ENCODE measurements at regions not wholly inside any gene's neighbourhood (a gene's known extent, or its start where the extent isn't known, plus 50 kb on each side); places are given as distances from the start of the nearest gene placed in this dataset.

GRCh38 chr5:74200560-74200959, 440.0 kb downstream of the ENC1 start:
- H3K4me3 ChIP-seq (ENCODE audit: insufficient read depth, low read depth, low read length, poor library complexity, severe bottlenecking): no peak overlapping the region
- no peaks in the 10 kb centered on the region for H3K9me3 ChIP-seq (ENCODE audit: control insufficient read depth, low read length)
- no peaks in the 10 kb centered on the region for H3K36me3 ChIP-seq (ENCODE audit: control insufficient read depth, insufficient read depth, low read length)
- no peaks in the 10 kb centered on the region for H3K27me3 ChIP-seq (replicated peaks; ENCODE audit: control insufficient read depth, insufficient read depth, low read length, poor library complexity, severe bottlenecking)
- DNase-seq: no peak
- H3K27ac ChIP-seq (ENCODE audit: insufficient read depth, low read length, poor library complexity, severe bottlenecking): no peak overlapping the region
- H3K4me1 ChIP-seq (ENCODE audit: control insufficient read depth, insufficient read depth, low read length, poor library complexity, severe bottlenecking): no peaks in the 10 kb centered on the region

DNA sequence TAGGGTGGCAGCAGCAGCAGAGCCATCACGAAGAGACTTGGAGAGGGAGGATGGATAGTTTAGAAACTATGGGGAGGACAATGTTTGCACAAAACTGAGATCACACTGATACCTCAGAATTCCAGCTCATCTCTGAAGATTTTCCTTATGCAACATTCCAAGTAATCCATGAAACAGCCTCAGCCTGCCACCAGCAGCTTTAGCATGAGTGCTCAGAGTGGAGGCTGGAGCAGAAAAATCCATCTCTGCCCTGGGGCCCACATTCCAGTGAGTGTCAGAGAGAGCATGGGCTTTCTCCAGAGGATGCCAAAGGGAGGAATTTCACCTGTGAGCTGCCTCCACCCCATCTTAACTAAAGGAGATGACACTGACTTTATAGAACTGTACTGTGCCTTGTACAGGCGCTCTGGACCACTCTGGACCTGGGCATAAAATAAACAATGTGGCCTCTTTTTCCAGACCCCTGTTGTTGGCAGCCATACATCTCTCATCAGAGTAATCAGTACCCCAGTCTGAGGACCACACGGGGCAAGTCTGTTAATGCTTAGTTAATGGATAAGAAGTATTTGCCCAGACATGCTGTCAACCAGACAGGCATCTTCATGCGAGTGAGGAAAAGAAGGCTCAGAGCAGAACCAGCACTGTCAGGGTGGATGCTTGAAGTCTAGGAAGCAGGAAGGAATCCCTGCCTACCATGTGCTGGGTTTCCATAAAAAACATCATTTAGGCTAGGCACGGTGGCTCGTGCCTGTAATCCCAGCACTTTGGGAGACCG, 440.9 kb downstream of the ENC1 start:
- Histone ChIP-seq H3K36me3 (ENCODE audit: control insufficient read depth, insufficient read depth, low read length) (no peaks in the 10 kb centered on the region), H3K9me3 (ENCODE audit: control insufficient read depth, low read length) (no peaks in the 10 kb centered on the region), H3K27me3 (replicated peaks; ENCODE audit: control insufficient read depth, insufficient read depth, low read length, poor library complexity, severe bottlenecking) (no peaks in the 10 kb centered on the region), H3K4me1 (ENCODE audit: control insufficient read depth, insufficient read depth, low read length, poor library complexity, severe bottlenecking) (no peaks in the 10 kb centered on the region), H3K4me3 (ENCODE audit: insufficient read depth, low read depth, low read length, poor library complexity, severe bottlenecking) (no peak overlapping the region), H3K27ac (ENCODE audit: insufficient read depth, low read length, poor library complexity, severe bottlenecking) (no peak overlapping the region)
- DNase-seq: no peak

DNA sequence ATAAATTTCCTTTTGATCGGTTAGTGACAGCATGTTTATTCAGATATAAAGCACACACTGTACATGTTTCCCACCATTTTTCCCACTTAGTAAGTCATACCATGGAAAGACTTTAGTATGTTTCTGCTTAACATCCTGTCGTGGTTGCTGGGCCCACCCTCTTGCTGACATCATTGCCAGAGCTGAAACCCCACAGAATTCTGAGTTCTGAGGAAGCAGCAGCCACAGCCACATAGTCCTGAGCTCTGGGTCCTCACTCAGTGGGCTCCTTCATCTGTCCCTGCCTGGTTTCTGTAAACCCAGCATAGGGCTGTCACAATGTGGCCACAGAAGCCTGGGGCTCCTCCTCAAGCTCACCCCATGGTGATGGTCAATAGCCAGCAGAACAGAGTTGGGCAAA, 441.5 kb downstream of the ENC1 start:
- Histone ChIP-seq H3K4me3 (ENCODE audit: insufficient read depth, low read depth, low read length, poor library complexity, severe bottlenecking) (no peak overlapping the region), H3K27ac (ENCODE audit: insufficient read depth, low read length, poor library complexity, severe bottlenecking) (no peak overlapping the region), H3K4me1 (ENCODE audit: control insufficient read depth, insufficient read depth, low read length, poor library complexity, severe bottlenecking) (no peaks in the 10 kb centered on the region), H3K27me3 (replicated peaks; ENCODE audit: control insufficient read depth, insufficient read depth, low read length, poor library complexity, severe bottlenecking) (no peaks in the 10 kb centered on the region), H3K36me3 (ENCODE audit: control insufficient read depth, insufficient read depth, low read length) (no peaks in the 10 kb centered on the region), H3K9me3 (ENCODE audit: control insufficient read depth, low read length) (no peaks in the 10 kb centered on the region)
- DNase-seq: no peak

DNA sequence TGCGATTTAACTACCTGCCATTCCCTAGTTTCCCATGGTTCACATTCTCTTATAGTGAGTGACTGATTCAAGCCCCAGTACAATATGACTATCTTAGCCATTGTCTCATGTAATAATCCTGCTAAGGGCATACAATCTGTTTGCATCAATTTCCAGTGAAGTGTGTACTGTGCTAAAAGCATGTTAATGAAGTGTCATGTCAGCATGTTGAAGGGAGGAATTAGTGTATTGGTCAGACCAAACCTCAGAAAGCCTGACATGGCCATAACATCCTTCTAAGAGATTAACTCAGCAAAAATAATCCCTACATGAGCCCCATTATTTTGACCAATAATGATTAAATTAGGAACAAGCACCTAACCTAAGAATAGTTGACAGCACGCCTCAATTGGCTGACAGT, 442.4 kb downstream of the ENC1 start:
- no peak for DNase-seq
- Histone ChIP-seq H3K27ac (ENCODE audit: insufficient read depth, low read length, poor library complexity, severe bottlenecking) (no peak overlapping the region), H3K4me3 (ENCODE audit: insufficient read depth, low read depth, low read length, poor library complexity, severe bottlenecking) (no peak overlapping the region), H3K27me3 (replicated peaks; ENCODE audit: control insufficient read depth, insufficient read depth, low read length, poor library complexity, severe bottlenecking) (no peaks in the 10 kb centered on the region), H3K4me1 (ENCODE audit: control insufficient read depth, insufficient read depth, low read length, poor library complexity, severe bottlenecking) (no peaks in the 10 kb centered on the region), H3K9me3 (ENCODE audit: control insufficient read depth, low read length) (no peaks in the 10 kb centered on the region), H3K36me3 (ENCODE audit: control insufficient read depth, insufficient read depth, low read length) (no peaks in the 10 kb centered on the region)

GRCh38 chr5:74196233-74196632, 444.3 kb downstream of the ENC1 start:
- DNase-seq: no peak
- H3K4me3 ChIP-seq (ENCODE audit: insufficient read depth, low read depth, low read length, poor library complexity, severe bottlenecking): no peak overlapping the region
- no peaks in the 10 kb centered on the region for H3K27me3 ChIP-seq (replicated peaks; ENCODE audit: control insufficient read depth, insufficient read depth, low read length, poor library complexity, severe bottlenecking)
- H3K36me3 ChIP-seq (ENCODE audit: control insufficient read depth, insufficient read depth, low read length): no peaks in the 10 kb centered on the region
- no peaks in the 10 kb centered on the region for H3K4me1 ChIP-seq (ENCODE audit: control insufficient read depth, insufficient read depth, low read length, poor library complexity, severe bottlenecking)
- no peaks in the 10 kb centered on the region for H3K9me3 ChIP-seq (ENCODE audit: control insufficient read depth, low read length)
- no peak overlapping the region for H3K27ac ChIP-seq (ENCODE audit: insufficient read depth, low read length, poor library complexity, severe bottlenecking)

- Histone ChIP-seq H3K4me1 (ENCODE audit: control insufficient read depth, insufficient read depth, low read length, poor library complexity, severe bottlenecking) (no peaks in the 10 kb centered on the region), H3K27me3 (replicated peaks; ENCODE audit: control insufficient read depth, insufficient read depth, low read length, poor library complexity, severe bottlenecking) (no peaks in the 10 kb centered on the region), H3K36me3 (ENCODE audit: control insufficient read depth, insufficient read depth, low read length) (no peaks in the 10 kb centered on the region), H3K4me3 (ENCODE audit: insufficient read depth, low read depth, low read length, poor library complexity, severe bottlenecking) (no peak overlapping the region), H3K27ac (ENCODE audit: insufficient read depth, low read length, poor library complexity, severe bottlenecking) (no peak overlapping the region), H3K9me3 (ENCODE audit: control insufficient read depth, low read length) (no peaks in the 10 kb centered on the region)
- no peak for DNase-seq
These were observed 446.3 kb downstream of the ENC1 start for GRCh38 chr5:74194196-74194595.

DNA sequence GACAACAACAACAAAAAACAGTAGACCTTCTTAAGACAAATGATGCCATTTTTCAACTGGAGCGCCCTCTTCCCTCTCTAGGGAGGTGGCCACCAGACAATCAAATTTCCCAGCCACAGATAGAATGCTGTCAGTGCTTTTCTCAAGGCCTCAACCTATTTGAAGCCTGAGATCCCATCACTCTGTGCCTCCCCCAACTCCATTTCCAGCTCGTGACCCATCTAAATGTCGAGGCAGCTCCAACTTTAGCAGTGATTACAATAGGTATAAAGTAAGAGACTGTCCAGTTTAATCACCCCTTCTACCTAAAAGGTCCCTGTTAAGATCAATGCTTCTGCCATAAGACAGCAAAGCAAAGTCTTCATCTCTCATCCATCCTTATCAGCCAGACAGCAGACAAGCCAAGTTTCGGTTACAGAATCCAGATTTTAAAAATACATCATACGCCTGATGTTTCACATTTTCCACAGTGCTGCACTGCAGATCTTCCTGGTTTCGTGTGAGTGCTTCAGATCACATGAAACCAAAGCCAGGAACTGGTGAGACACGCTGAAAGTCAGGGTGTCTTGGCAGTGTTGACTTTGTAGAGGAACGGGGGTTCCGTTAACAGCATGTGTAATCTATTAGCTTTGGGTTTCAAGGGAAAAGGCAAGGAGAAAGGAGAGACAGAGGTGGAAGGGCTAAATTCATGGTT, 447.8 kb downstream of the ENC1 start:
- Histone ChIP-seq H3K27me3 (replicated peaks; ENCODE audit: control insufficient read depth, insufficient read depth, low read length, poor library complexity, severe bottlenecking) (no peaks in the 10 kb centered on the region), H3K27ac (ENCODE audit: insufficient read depth, low read length, poor library complexity, severe bottlenecking) (no peak overlapping the region)

DNA sequence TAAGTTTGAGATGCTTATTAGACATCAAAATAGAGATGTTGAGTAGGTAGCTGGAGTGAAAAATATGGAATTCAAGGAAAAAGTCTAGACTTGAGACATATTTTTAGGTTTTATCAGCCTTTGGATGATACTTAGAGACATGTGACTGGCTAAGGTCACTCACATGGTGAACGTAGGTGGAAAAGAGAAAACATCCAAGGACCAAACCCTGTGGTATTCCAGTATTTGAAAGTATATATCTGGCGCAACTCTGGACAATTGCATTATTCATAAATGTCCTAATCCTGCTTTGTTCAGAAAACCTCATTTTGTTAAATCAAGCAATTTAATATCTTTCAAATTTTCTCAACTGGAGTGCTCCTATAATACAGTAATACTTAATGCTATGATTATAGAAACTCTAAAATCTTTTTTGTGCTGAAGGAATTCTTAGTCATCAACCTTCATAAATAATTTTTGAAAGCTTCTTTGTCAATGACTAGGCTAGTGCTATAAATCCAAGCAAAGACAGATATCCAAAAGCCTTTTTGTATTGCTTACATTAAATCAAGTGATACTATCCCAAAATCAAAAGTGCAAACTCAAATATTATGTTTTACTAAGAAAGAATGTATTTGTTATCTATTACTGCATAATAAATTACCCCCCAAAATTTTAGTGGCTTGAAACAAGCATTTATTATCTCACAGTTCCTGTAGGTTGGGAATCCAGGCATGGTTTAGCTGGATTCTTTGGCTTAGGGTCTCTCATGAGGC, 452.0 kb downstream of the ENC1 start:
- H3K27me3 ChIP-seq (replicated peaks; ENCODE audit: control insufficient read depth, insufficient read depth, low read length, poor library complexity, severe bottlenecking): no peaks in the 10 kb centered on the region
- H3K36me3 ChIP-seq (ENCODE audit: control insufficient read depth, insufficient read depth, low read length): no peaks in the 10 kb centered on the region
- no peak overlapping the region for H3K4me3 ChIP-seq (ENCODE audit: insufficient read depth, low read depth, low read length, poor library complexity, severe bottlenecking)
- H3K27ac ChIP-seq (ENCODE audit: insufficient read depth, low read length, poor library complexity, severe bottlenecking): no peak overlapping the region
- H3K9me3 ChIP-seq (ENCODE audit: control insufficient read depth, low read length): no peaks in the 10 kb centered on the region
- H3K4me1 ChIP-seq (ENCODE audit: control insufficient read depth, insufficient read depth, low read length, poor library complexity, severe bottlenecking): no peaks in the 10 kb centered on the region
- no peak for DNase-seq

More for the DNA sequence above, 447.8 kb downstream of the ENC1 start:
- no peak for DNase-seq
- Histone ChIP-seq H3K4me3 (ENCODE audit: insufficient read depth, low read depth, low read length, poor library complexity, severe bottlenecking) (no peak overlapping the region), H3K4me1 (ENCODE audit: control insufficient read depth, insufficient read depth, low read length, poor library complexity, severe bottlenecking) (no peaks in the 10 kb centered on the region), H3K9me3 (ENCODE audit: control insufficient read depth, low read length) (no peaks in the 10 kb centered on the region), H3K36me3 (ENCODE audit: control insufficient read depth, insufficient read depth, low read length) (no peaks in the 10 kb centered on the region)

- no peak for DNase-seq
- Histone ChIP-seq H3K4me1 (ENCODE audit: control insufficient read depth, insufficient read depth, low read length, poor library complexity, severe bottlenecking) (no peaks in the 10 kb centered on the region), H3K27ac (ENCODE audit: insufficient read depth, low read length, poor library complexity, severe bottlenecking) (no peak overlapping the region)
These were observed 452.8 kb downstream of the ENC1 start for GRCh38 chr5:74187757-74188156.

More at GRCh38 chr5:74187757-74188156, 452.8 kb downstream of the ENC1 start:
- Histone ChIP-seq H3K4me3 (ENCODE audit: insufficient read depth, low read depth, low read length, poor library complexity, severe bottlenecking) (no peak overlapping the region), H3K27me3 (replicated peaks; ENCODE audit: control insufficient read depth, insufficient read depth, low read length, poor library complexity, severe bottlenecking) (no peaks in the 10 kb centered on the region), H3K36me3 (ENCODE audit: control insufficient read depth, insufficient read depth, low read length) (no peaks in the 10 kb centered on the region), H3K9me3 (ENCODE audit: control insufficient read depth, low read length) (no peaks in the 10 kb centered on the region)

Measured in effector memory CD4-positive, alpha-beta T cell (primary cell).